GM19023 (cell line): ENCODE measurements at regions not wholly inside any gene's neighbourhood (a gene's known extent, or its start where the extent isn't known, plus 50 kb on each side); places are given as distances from the start of the nearest gene placed in this dataset.

Experiments
- ATAC-seq: cut with Tn5 transposase; IDR thresholded peaks from one replicate; pipeline ENCODE4 v1.9.1; 2021; ENCODE audit warnings: mild to moderate bottlenecking, moderate library complexity; ENCODE audit not compliant: unreplicated experiment

DNA sequence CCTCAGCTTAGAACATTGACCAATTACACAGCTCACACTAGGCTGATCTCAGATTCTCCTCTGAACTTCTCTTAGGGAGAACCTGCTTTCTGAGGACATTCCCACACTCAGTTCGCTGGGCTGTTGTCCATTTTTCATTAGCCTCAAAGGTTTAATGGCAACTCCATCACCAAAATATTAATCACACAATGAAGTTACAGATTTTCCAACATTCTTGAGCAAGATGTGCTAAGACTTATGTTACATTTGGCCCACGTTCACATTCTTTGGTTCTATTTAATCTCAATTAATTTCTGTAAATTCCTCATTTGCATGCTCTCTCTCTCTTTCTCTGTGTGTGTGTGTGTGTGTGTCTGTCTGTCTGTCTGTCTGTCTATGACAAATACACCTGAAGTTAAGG lies 82.3 kb upstream of the EDNRA start:
- ATAC-seq, result no peak

DNA sequence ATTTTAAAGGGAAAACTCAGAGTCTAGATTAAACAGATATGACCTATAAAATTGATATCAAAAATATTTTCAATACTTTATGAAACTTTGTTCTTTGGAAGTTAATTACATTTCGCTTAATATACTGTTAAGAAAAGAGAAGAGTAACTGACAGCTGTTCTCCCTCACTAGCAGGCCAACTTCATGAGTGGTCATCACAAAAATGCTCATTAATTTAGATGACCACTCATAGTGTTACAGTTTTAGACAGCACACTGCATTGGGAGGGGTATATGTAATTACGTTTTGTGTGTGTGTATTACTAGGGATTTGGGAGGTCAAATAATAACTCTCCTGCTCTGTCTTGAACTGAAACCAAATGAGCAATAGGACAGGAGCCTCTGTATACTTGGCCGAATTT lies 80.2 kb upstream of the EDNRA start:
- no peak for ATAC-seq

DNA sequence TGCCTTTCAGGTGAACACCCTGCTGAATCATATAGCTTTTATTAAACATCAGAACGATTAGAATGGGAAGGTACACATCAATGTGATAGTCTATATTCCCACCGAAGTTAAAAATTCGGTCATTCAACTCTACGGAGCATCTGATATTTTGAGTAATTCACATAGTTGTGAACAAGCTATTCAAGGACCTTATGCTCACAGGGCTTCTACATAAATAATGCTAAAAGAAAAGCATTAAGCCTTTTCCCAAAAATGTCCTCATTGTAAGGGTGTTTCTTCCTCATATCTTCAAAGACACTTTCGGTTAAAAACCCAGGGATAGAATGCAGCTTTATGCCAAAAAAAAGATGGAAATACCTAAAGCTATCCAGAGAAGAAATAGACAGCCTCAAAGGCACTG lies 79.7 kb upstream of the EDNRA start:
- no peak for ATAC-seq

DNA sequence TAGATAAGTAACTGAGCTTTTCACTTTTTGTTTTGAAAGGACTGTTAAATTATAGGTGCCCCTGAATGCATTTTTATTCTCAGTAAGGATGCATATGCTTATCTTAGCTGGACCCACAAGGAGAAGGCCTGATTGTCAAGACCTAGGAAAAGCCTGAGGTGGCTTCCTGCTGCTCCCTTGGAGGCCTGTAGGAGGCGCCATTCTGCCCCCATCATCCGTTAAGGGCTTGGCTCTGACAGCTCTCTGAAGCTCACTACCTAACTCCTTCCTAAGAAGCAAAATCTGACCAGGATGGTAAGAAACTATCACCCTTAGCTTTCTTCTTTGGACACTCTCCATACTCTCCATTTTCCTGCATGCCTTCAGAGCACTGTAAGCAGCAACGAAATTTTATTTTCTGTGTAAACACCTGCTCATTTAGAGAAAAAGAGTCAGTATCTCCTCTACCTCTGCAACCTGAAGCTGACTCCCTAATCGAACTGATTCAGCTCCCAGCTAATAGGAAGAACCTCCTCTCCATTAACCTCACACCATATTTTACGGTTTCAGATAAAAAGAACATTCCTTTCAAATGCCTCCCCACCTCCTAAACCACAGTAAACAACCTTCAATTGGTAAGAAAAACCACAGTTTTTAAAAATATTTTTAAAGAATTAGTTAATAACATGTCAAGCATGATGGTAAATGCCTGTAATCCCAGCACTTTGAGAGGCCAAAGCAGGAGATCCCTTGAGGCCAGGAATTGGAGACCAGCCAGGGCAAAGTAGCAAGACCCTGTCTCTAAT lies 73.4 kb upstream of the EDNRA start:
- ATAC-seq, result no peak

DNA sequence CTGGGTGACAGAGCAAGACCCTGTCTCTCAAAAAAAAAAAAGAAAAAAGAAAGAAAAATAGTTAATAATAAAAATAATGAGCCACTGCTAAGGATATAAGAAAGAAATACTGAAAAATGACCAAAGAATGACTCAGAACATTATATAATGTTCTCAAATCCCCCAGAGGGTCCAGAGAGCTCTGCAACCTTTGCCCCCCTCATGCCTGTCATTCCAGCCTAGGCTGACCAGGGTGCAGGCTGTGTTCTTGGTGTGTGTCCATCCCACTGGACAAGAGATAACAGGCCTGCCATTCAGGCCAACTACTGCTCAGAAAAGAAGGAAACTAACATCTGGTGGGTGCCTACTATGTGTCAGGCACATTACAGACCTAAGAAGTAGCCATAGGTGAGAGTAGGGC lies 72.7 kb upstream of the EDNRA start:
- no peak for ATAC-seq

DNA sequence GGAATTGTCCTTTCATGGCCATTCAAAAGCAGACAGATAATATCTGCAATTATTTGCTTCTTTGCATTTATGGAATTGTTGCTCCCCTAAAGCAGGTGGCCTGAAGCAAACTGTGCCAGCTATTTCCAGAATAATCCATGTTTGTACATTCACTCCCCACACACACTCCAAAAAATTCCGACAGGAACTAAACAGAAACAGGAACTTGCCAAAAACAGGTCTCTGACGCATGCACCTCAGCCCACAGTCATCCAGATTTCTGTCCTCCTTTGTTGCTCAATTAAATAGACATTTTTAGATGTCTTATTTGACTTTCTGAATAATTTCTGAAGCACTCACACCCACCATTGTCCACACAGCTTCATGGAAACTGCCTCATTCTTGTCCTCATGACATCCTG lies 71.5 kb upstream of the EDNRA start:
- no peak for ATAC-seq

DNA sequence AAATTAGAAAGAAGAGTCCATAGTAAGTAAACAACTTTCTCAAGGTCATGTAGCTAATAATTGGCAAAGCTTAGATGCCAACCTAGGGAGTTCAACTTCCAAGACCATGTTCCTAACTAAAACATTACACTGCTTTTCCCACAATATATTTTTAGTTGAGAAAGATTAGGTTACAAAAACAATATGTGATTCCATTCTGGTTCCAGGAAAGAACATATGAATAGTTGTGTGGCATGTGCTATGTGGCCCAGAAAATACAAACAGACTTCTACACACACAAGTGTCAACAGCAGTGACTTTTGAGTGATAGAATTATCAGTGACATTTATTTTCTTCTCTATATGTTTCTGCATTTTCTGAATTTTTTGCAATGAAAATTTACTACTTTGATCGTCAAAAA lies 62.7 kb upstream of the EDNRA start:
- no peak for ATAC-seq

DNA sequence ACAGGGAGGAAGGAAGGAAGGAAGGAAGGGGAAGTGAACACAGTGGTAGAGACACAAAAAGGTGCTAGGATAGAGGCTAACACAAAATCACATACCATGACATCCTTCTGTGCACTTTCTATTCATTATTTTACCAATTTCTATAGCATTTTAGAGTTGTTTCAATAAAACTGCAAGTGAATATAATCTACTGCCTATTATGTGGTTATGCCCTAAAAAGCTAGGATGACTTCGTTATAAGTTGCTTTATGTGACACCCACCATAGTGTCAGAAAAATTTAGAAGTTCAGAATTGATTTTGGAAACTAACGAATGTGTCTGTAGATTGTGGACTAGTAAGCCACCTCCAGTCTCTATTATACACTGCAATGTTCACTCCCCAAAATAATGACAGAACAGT lies 59.4 kb upstream of the EDNRA start:
- no peak for ATAC-seq

DNA sequence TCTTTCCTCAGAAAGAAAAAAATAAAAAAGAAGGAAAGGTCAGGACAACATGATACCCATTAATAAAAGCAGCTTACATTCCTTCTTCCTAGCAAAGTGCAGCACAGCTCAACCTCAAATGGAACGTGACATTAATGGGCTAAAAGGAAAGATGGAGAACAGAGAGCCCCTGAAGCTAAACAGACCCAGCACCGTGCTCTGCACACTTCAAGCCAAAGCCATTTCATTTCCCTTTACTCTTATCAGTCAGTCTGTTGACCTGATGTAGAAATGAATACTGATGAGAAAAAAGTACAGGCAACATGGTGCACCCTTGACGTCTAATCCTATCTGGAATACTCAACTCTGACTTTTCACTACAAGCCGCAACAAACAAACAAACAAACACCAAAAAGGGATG lies 57.7 kb upstream of the EDNRA start:
- no peak for ATAC-seq

DNA sequence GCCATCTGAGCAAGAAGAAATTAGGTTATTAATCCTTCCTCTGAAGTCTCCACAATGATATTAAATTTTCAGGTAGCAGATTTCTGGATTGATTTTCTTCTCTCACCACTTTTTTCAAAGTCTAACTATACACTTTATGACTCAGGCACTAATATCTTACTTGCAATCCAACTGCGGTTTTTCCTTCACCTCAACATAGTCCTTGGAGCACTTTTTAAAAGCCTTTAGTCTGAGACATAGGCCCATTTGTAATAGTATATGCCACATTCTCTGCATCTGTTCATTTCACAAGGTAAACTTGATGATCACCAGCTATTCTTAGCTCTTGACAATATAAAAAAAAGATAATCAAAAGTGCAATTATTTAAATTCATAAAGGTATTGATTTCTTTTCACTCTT lies 55.9 kb upstream of the EDNRA start:
- no peak for ATAC-seq

DNA sequence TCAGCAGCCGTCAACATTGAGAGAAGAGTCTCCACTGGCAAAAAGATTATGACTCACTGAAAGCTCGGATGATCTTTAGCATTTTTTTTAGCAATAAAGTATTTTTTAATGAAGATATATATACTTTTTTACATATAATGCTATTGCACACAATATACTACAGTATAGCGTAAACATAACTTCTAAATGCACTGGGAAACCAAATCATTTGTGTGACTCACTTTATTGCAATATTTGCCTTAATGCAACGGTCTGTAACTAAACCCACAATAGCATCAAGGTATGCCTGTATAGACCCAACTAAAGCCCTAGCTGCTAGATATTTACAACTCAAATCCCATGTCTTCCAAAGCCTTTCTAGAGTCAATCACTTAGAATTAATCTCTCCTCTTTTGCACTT lies 52.3 kb upstream of the EDNRA start:
- no peak for ATAC-seq

DNA sequence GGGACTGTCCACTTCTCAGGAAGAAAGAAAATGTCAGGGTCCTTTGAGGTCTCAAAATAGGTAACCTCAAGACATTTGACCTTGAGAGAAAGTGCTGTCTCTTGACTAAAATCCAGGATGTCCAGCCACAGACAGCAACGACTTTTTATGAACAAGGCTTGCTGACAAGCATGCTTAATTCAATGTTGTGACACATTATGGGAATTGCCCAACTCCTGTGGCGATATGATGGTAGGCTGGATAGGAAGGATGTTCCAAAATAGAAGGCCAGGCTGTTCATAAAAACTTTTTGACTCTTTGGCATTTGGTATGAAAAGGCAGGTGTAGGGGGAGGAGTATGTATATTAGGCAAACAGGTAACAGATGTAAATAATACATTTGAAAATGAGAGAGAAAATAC lies 50.8 kb upstream of the EDNRA start:
- ATAC-seq, result no peak
